Peyer's patch (tissue), 4 donors: ENCODE measurements at regions not wholly inside any gene's neighbourhood (a gene's known extent, or its start where the extent isn't known, plus 50 kb on each side); places are given as distances from the start of the nearest gene placed in this dataset.

Source experiments
- POLR2A ChIP-seq, 2 donors: fragments of 450-650 bp; IDR thresholded peaks; one replicate each; pipeline ENCODE4 v1.5.1; 2017; ENCODE audit warnings: antibody characterized with exemption in 2 of 2, mild to moderate bottlenecking in 2 of 2, moderate library complexity in 2 of 2
- TF ChIP-seq, protein P1 (sequence below), 6 experiments: fragments of 450-650 bp in 4 of 6; fragments of 200-600 bp in 2 of 6; sonication (generic) in 1 of 6; IDR thresholded peaks; one replicate each; pipeline ENCODE4 v1.5.1; 2017 to 2019; ENCODE audit warnings: antibody characterized with exemption in 6 of 6, mild to moderate bottlenecking in 3 of 6, moderate library complexity in 1 of 6

DNA sequence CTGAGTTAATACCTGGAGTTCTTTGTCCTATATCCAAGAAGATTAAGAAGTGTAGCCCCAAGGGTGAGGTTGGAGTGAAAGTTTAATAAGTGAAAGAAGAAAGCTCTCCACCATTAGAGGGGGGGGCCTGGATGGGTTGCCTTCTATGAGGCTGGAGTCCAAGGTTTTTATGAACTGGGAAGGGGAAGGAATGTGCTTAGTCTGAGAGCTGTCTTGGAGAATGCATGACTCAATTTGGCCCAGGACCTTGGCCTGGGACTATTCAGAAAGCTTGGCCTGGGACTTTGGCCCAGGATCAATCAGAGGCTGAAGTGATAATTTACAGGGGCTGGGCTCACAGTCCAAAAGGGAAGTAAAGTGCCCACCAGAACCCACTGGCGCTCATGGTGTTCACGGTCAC, 1049.0 kb upstream of the GRIA3 start:
- TF ChIP-seq, protein P1, sequence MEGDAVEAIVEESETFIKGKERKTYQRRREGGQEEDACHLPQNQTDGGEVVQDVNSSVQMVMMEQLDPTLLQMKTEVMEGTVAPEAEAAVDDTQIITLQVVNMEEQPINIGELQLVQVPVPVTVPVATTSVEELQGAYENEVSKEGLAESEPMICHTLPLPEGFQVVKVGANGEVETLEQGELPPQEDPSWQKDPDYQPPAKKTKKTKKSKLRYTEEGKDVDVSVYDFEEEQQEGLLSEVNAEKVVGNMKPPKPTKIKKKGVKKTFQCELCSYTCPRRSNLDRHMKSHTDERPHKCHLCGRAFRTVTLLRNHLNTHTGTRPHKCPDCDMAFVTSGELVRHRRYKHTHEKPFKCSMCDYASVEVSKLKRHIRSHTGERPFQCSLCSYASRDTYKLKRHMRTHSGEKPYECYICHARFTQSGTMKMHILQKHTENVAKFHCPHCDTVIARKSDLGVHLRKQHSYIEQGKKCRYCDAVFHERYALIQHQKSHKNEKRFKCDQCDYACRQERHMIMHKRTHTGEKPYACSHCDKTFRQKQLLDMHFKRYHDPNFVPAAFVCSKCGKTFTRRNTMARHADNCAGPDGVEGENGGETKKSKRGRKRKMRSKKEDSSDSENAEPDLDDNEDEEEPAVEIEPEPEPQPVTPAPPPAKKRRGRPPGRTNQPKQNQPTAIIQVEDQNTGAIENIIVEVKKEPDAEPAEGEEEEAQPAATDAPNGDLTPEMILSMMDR (IDR thresholded peaks at IDR 0.05), result no peak
- no peak for TF ChIP-seq POLR2A (IDR thresholded peaks at IDR 0.05)
